B cell (primary cell): ENCODE measurements at regions not wholly inside any gene's neighbourhood (a gene's known extent, or its start where the extent isn't known, plus 50 kb on each side); places are given as distances from the start of the nearest gene placed in this dataset.

Experiments
- ATAC-seq: fragments of 200-7000 bp; cut with Tn5 transposase; one replicate; pipeline ENCODE4 v1.10.0; 2021; ENCODE audit warnings: low read depth, mild to moderate bottlenecking, moderate number of reproducible peaks, moderate library complexity
- CTCF ChIA-PET: fragments of 350-600 bp; sonication (Branson Sonifier 250); formaldehyde crosslinking; loops from one replicate; lab custom pipeline; 2021; ENCODE audit warnings: antibody characterized with exemption, inconsistent platforms; lab: Charles Lee
- POLR2A ChIA-PET: fragments of 350-600 bp; sonication (Branson Sonifier 250); formaldehyde crosslinking; loops from one replicate; lab custom pipeline; 2021; ENCODE audit warnings: antibody characterized with exemption; lab: Charles Lee
- DNase-seq: peaks from one replicate; pipeline ENCODE4 v3.0.0; 2013
- H2AFZ ChIP-seq: 2 replicates; pipeline ENCODE4 v1.6.1; 2012; ENCODE audit warnings: mild to moderate bottlenecking, low read depth, low read length; ENCODE audit not compliant: insufficient read depth, poor library complexity, severe bottlenecking
- H3K27ac ChIP-seq, 2 donors: 1 replicate in 1 of 2; 2 replicates in 1 of 2; pipeline ENCODE4 v1.5.1; 2012 to 2013; ENCODE audit warnings: low read length in 2 of 2, mild to moderate bottlenecking in 2 of 2, moderate library complexity in 1 of 2
- H3K27me3 ChIP-seq, 4 experiments: fragments of 200-600 bp in 1 of 4; sonication (generic) in 1 of 4; replicated peaks in 1 of 4; 1 replicate in 2 of 4; 2 replicates in 2 of 4; pipeline versions ENCODE4 v1.6.1 to v1.7.0; 2013 to 2016; ENCODE audit warnings: low read length in 3 of 4, mild to moderate bottlenecking in 2 of 4, mixed read lengths in 1 of 4, moderate library complexity in 1 of 4; ENCODE audit not compliant: insufficient read depth in 4 of 4, control insufficient read depth in 3 of 4; ENCODE audit errors: control extremely low read depth in 1 of 4
- H3K36me3 ChIP-seq, 2 experiments: replicated peaks in 1 of 2; 1 replicate in 1 of 2; 2 replicates in 1 of 2; pipeline versions ENCODE4 v1.6.1 to v1.7.1; 2013; ENCODE audit warnings: low read length in 1 of 2; ENCODE audit not compliant: insufficient read depth in 2 of 2, control insufficient read depth in 1 of 2; ENCODE audit errors: control extremely low read depth in 1 of 2, extremely low read depth in 1 of 2
- H3K4me1 ChIP-seq, 2 donors: fragments of 200-600 bp in 1 of 2; sonication (generic) in 1 of 2; 1 replicate in 1 of 2; 2 replicates in 1 of 2; pipeline versions ENCODE4 v1.5.1 to v1.6.1; 2013 to 2017; ENCODE audit warnings: low read length in 2 of 2; ENCODE audit not compliant: control insufficient read depth in 2 of 2, insufficient read depth in 2 of 2
- H3K4me2 ChIP-seq: replicated peaks from 2 replicates; pipeline ENCODE3; 2012; ENCODE audit warnings: mild to moderate bottlenecking, low read depth, low read length; ENCODE audit not compliant: poor library complexity, severe bottlenecking
- H3K4me3 ChIP-seq, 5 experiments: fragments of 200-600 bp in 1 of 5; sonication (generic) in 1 of 5; 1 replicate in 3 of 5; 2 replicates in 2 of 5; pipeline versions ENCODE4 v1.5.1 to v1.7.0; 2011 to 2016; ENCODE audit warnings: low read length in 4 of 5, mild to moderate bottlenecking in 4 of 5, low read depth in 2 of 5, control low read depth in 1 of 5, moderate library complexity in 1 of 5; ENCODE audit not compliant: insufficient read depth in 1 of 5; ENCODE audit errors: control extremely low read depth in 1 of 5, extremely low read depth in 1 of 5
- H3K79me2 ChIP-seq: fragments of 200-600 bp; sonication (generic); one replicate; pipeline ENCODE4 v1.6.0; 2016; ENCODE audit warnings: low read length; ENCODE audit not compliant: control insufficient read depth, insufficient read depth
- H3K9ac ChIP-seq: fragments of 200-600 bp; sonication (generic); 2 replicates; pipeline ENCODE4 v1.6.1; 2017; ENCODE audit warnings: mild to moderate bottlenecking, low read length, moderate library complexity
- H3K9me3 ChIP-seq, 3 donors: one replicate each; pipeline versions ENCODE4 v1.6.1 to v1.7.1; 2013; ENCODE audit warnings: low read length in 2 of 3; ENCODE audit not compliant: control insufficient read depth in 2 of 3, insufficient read depth in 1 of 3; ENCODE audit errors: control extremely low read depth in 1 of 3
- H4K20me1 ChIP-seq: 2 replicates; pipeline ENCODE4 v1.6.0; 2012; ENCODE audit warnings: mild to moderate bottlenecking, low read length; ENCODE audit not compliant: insufficient read depth, control insufficient read depth, poor library complexity, severe bottlenecking
- H3K27ac Mint-ChIP-seq: one replicate; pipeline ENCODE4 v1.8.0; 2021; ENCODE audit warnings: mixed read lengths
- H3K27me3 Mint-ChIP-seq: one replicate; pipeline ENCODE4 v1.8.0; 2021; ENCODE audit warnings: mixed read lengths
- H3K4me1 Mint-ChIP-seq: one replicate; pipeline ENCODE4 v1.8.0; 2021; ENCODE audit warnings: mixed read lengths
- H3K4me3 Mint-ChIP-seq: one replicate; pipeline ENCODE4 v1.8.0; 2021; ENCODE audit warnings: mixed read lengths
- H3K9me3 Mint-ChIP-seq: one replicate; pipeline ENCODE4 v1.8.0; 2022; ENCODE audit warnings: mixed read lengths; ENCODE audit not compliant: insufficient read depth
- EZH2 ChIP-seq: IDR thresholded peaks from 2 replicates; pipeline ENCODE4 v1.6.1; 2012; ENCODE audit warnings: borderline replicate concordance, low read depth, mild to moderate bottlenecking, moderate library complexity, low read length; ENCODE audit not compliant: insufficient read depth, poor library complexity, severe bottlenecking
- WGBS: methylation state at CpG from one replicate; pipeline ENCODE4 v1.1.5; 2013; ENCODE audit warnings: missing lambda C conversion rate; ENCODE audit not compliant: insufficient coverage; 5-methylcytosine and 5-hydroxymethylcytosine counted together
- intact Hi-C: fragments of 100-400 bp; cut with micrococcal nuclease; formaldehyde crosslinking; loops from one replicate; pipeline ENCODE4 v1.10.0; 2022
- TF ChIP-seq, protein P1 (sequence below): fragments of 200-600 bp; IDR thresholded peaks from one replicate; pipeline ENCODE4 v1.8.0; 2022; ENCODE audit warnings: antibody characterized with exemption, mild to moderate bottlenecking

DNA sequence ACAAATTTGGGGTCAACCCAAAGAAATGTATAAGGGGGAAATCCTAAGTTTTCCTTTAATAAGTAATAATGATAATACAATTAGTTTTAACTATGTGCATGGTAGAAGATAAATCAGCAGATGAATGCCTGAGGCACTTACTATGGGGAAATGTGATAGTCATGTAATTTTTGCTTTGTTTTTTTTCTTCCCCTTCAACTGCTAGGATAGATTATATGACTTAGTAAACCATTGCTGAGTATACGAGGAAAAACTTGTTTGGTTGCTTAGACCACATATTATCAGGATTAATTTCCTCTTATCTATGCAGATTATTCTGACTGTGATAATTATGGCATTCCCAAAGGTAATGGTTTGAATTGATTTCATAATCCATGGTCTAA, 181.1 kb downstream of the TGFB2 start:
- WGBS = no CpG with 5 or more reads among the region's 1 CpG
- intact Hi-C loops = no loop called here

DNA sequence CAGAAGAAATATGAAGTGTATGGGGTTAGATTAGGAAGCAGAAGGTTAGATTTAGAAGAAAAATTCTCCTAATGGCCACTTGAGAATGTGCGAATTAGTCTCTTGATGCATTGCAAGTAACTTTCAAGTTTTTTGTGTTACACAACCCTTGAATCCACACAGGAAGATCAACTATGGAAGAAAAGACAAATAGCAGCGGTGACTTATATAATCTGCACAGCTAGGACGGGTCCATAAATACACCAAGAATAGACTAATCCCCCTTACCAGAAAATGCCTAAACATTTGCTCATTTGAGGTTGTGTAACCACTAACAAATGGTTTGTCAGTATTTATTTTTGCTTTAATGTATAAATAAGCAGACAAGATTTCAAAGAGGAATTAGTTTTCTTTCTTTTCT, 182.6 kb downstream of the TGFB2 start:
- Histone ChIP-seq H3K4me2 (no peak overlapping the region), H4K20me1 (no peaks in the 10 kb centered on the region), H3K9me3 (no peaks in the 10 kb centered on the region), H3K4me1 (no peaks in the 10 kb centered on the region), H3K4me3 (no peak overlapping the region), H2AFZ (no peak overlapping the region), H3K27ac (no peak overlapping the region), H3K79me2 (no peaks in the 10 kb centered on the region), H3K27me3 (peaks cover 0 to 6% (median 0%) of the 10 kb centered on the region in 4 experiments), H3K36me3 (no peaks in the 10 kb centered on the region), H3K9ac (no peak overlapping the region)
- intact Hi-C loops = no loop called here
- CTCF ChIA-PET = no interaction called here
- 100% methylated on average over 2 of the region's 3 CpGs for WGBS
- Mint-ChIP-seq H3K27ac (no peak overlapping the region), H3K4me1 (no peaks in the 10 kb centered on the region), H3K27me3 (peaks cover 21% of the 10 kb centered on the region), H3K9me3 (no peaks in the 10 kb centered on the region), H3K4me3 (no peak overlapping the region)
- TF ChIP-seq, protein P1, sequence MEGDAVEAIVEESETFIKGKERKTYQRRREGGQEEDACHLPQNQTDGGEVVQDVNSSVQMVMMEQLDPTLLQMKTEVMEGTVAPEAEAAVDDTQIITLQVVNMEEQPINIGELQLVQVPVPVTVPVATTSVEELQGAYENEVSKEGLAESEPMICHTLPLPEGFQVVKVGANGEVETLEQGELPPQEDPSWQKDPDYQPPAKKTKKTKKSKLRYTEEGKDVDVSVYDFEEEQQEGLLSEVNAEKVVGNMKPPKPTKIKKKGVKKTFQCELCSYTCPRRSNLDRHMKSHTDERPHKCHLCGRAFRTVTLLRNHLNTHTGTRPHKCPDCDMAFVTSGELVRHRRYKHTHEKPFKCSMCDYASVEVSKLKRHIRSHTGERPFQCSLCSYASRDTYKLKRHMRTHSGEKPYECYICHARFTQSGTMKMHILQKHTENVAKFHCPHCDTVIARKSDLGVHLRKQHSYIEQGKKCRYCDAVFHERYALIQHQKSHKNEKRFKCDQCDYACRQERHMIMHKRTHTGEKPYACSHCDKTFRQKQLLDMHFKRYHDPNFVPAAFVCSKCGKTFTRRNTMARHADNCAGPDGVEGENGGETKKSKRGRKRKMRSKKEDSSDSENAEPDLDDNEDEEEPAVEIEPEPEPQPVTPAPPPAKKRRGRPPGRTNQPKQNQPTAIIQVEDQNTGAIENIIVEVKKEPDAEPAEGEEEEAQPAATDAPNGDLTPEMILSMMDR = no peak
- TF ChIP-seq EZH2 = no peak
- DNase-seq (no peak), ATAC-seq (no peak)
- POLR2A ChIA-PET = no interaction called here

More for the DNA sequence above, 181.1 kb downstream of the TGFB2 start:
- TF ChIP-seq EZH2 = no peak
- TF ChIP-seq, protein P1 = no peak
- no peak for ATAC-seq
- Histone ChIP-seq H4K20me1 (no peaks in the 10 kb centered on the region), H3K4me2 (no peak overlapping the region), H2AFZ (no peak overlapping the region), H3K4me1 (peaks cover 0 to 2% of the 10 kb centered on the region in 2 donors), H3K79me2 (no peaks in the 10 kb centered on the region), H3K9ac (no peak overlapping the region), H3K27ac (no peak overlapping the region), H3K36me3 (no peaks in the 10 kb centered on the region), H3K9me3 (no peaks in the 10 kb centered on the region), H3K27me3 (peaks cover 0 to 9% (median 0%) of the 10 kb centered on the region in 4 experiments), H3K4me3 (no peak overlapping the region)
- DNase-seq = no peak
- Mint-ChIP-seq H3K27me3 (peaks cover 17% of the 10 kb centered on the region), H3K4me3 (no peak overlapping the region), H3K4me1 (no peaks in the 10 kb centered on the region), H3K9me3 (no peaks in the 10 kb centered on the region), H3K27ac (no peak overlapping the region)
- ChIA-PET POLR2A (no interaction called here), CTCF (no interaction called here)
